ENCODE measurements at regions not wholly inside any gene's neighbourhood (a gene's known extent, or its start where the extent isn't known, plus 50 kb on each side); places are given as distances from the start of the nearest gene placed in this dataset.
A peak's percentile ranks its signal among the peaks of the same experiment; 100 is the strongest.

DNA sequence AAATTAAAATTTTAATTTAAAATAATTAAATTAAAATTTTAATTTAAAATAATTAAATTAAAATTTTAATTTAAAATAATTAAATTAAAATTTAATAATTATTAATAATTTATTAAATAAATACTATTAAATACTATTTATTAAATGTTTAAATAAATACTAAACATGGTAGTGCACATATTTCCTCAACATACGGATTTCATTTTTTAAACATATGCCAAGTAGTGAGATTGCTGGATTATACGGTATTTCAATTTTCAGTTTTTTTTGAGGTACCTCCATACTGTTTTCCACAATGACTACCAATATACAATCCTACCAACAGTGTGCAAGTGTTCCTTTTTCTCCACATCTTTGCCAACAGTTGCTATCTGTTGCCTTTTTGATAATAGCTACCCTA, 852.9 kb upstream of the CDH8 start:
- TF ChIP-seq CTCF (IDR thresholded peaks at IDR 0.05; ENCODE audit: low read depth, low read length): no peak
- no peaks in the 10 kb centered on the region for H3K27me3 ChIP-seq
- H3K4me1 ChIP-seq: no peaks in the 10 kb centered on the region
- no peaks in the 10 kb centered on the region for H3K9me3 ChIP-seq
- H3K4me3 ChIP-seq (ENCODE audit: low read depth, low read length): no peak overlapping the region
- H3K36me3 ChIP-seq: no peaks in the 10 kb centered on the region
- no peak for DNase-seq

DNA sequence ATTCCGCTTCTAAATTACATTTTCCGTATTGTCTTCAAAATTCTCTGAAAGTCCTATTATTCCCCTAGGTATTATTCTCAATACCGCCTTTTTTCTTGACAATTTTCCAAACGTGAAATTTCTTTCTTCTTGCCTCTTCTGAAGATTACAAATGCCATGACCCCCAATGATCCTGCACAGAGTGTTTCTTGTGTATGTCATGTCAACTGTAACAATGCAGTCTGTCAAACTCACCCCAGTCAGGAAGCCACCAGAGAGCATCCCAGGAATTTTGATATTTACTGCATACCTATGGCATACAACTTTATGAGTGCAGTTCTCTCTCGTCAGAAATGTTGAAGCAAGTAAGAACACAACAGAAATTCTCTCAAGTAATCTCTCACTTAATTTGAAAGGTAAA, 847.3 kb upstream of the CDH8 start:
- no peak overlapping the region for H3K4me3 ChIP-seq (ENCODE audit: low read depth, low read length)
- H3K27me3 ChIP-seq: no peaks in the 10 kb centered on the region; the same call in 1 of the 2 replicates
- no peaks in the 10 kb centered on the region for H3K9me3 ChIP-seq
- TF ChIP-seq CTCF (IDR thresholded peaks at IDR 0.05; ENCODE audit: low read depth, low read length): no peak
- H3K36me3 ChIP-seq: no peaks in the 10 kb centered on the region
- no peaks in the 10 kb centered on the region; the same call in 1 of the 2 replicates for H3K4me1 ChIP-seq
- no peak for DNase-seq

DNA sequence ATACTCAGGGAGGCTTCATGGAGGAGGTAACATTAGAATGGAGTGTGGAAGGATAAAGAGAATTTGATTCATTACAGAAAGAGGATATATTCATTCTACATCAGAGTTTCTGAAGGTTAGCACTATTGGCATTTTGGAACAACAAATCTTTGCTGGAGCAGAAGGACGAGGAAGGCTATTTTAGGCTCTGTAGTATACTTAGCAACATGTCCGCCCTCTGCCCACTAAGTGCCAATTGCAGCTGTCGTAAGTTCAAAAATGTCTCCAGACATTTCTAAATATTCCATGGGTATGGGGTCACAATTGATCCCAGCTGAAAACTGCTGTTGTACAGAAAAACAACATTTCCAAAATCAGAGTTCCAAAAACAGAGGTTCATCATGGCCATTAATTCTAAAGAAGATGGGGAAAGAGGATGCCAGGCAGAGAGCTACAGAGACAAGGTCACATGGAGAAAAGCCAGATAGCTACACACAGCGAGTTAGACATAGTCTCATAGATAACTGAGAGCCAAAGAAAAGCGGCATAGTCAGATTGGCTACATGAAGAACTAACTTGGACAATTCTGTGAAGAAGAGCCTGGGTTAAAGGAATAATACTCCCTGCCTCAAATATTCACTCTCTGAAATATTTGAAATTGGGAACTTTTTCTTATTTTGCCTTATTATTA, 846.4 kb upstream of the CDH8 start:
- Histone ChIP-seq H3K4me1 (no peaks in the 10 kb centered on the region; the same call in 1 of the 2 replicates), H3K36me3 (no peaks in the 10 kb centered on the region), H3K4me3 (ENCODE audit: low read depth, low read length) (no peak overlapping the region), H3K9me3 (no peaks in the 10 kb centered on the region), H3K27me3 (no peaks in the 10 kb centered on the region; the same call in 1 of the 2 replicates)
- DNase-seq: no peak
- TF ChIP-seq CTCF (IDR thresholded peaks at IDR 0.05; ENCODE audit: low read depth, low read length): no peak

- H3K4me3 ChIP-seq (ENCODE audit: low read depth, low read length): no peak overlapping the region
- peaks cover 7% of the 10 kb centered on the region for H3K4me1 ChIP-seq
- H3K27me3 ChIP-seq: no peaks in the 10 kb centered on the region; the same call in 1 of the 2 replicates
- no peaks in the 10 kb centered on the region for H3K36me3 ChIP-seq
- TF ChIP-seq CTCF (IDR thresholded peaks at IDR 0.05; ENCODE audit: low read depth, low read length): no peak
- H3K9me3 ChIP-seq: no peaks in the 10 kb centered on the region
- no peak for DNase-seq
These were observed 839.9 kb upstream of the CDH8 start for GRCh38 chr16:62876133-62876532.

DNA sequence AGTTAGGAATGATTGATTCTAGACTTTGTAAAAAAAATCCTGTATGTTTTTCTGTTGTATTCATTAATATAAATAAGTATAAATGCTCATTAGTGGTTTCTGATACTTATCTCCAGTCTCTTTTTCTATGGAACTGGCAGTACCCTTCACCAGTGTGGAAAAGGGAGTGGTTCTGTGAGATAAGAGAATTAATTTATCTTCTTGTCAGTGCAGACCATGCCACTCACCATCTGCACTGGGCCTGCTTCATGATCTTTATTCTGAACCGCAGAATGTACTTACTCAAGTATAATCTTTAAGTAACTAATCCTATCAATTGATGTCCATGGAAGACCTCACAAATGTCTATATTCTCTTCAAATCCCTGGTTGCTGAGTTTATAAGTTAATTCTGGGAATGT, 836.1 kb upstream of the CDH8 start:
- peaks cover 7% of the 10 kb centered on the region for H3K4me1 ChIP-seq
- H3K27me3 ChIP-seq: no peaks in the 10 kb centered on the region; the same call in 1 of the 2 replicates
- no peak for TF ChIP-seq CTCF (IDR thresholded peaks at IDR 0.05; ENCODE audit: low read depth, low read length)
- DNase-seq: peak; percentile 28
- no peaks in the 10 kb centered on the region for H3K36me3 ChIP-seq
- no peak overlapping the region for H3K4me3 ChIP-seq (ENCODE audit: low read depth, low read length)
- H3K9me3 ChIP-seq: no peaks in the 10 kb centered on the region

DNA sequence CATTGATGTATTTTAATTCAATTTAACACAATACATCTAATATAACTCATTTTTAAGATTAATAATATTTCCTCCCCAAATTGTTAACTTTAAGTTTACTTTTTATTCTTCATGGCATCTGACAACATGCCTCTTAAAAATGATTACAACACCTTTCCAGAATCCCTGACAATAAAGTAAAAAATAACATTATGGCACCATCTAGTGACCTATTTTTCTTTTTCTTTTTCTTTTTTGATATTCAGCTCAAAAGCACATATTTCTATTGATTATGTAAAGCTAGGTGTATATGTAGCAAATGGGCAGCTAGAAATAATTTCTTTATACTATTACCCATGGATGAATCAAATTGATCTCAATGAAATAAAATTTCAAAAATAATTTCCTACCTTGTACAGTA, 834.3 kb upstream of the CDH8 start:
- Histone ChIP-seq H3K9me3 (no peaks in the 10 kb centered on the region), H3K4me1 (peaks cover 7% of the 10 kb centered on the region), H3K36me3 (no peaks in the 10 kb centered on the region), H3K4me3 (ENCODE audit: low read depth, low read length) (no peak overlapping the region), H3K27me3 (no peaks in the 10 kb centered on the region; the same call in 1 of the 2 replicates)
- DNase-seq: no peak
- TF ChIP-seq CTCF (IDR thresholded peaks at IDR 0.05; ENCODE audit: low read depth, low read length): no peak; the same call in 1 of the 2 replicates
